GM23338 (cell line): ENCODE measurements at regions not wholly inside any gene's neighbourhood (a gene's known extent, or its start where the extent isn't known, plus 50 kb on each side); places are given as distances from the start of the nearest gene placed in this dataset.
A peak's percentile ranks its signal among the peaks of the same experiment; 100 is the strongest.

ENCODE experiments used
- ATAC-seq: fragments of 200-7000 bp; cut with Tn5 transposase; 3 replicates; pipeline ENCODE4 v1.9.1; 2020
- DNase-seq: peaks from one replicate; pipeline ENCODE4 v3.0.0-alpha.2; 2015; ENCODE audit warnings: low spot score
- H2AFZ ChIP-seq: fragments of 200-600 bp; sonication (generic); 2 replicates; pipeline ENCODE4 v1.8.0; 2016; ENCODE audit warnings: antibody characterized with exemption, mild to moderate bottlenecking, moderate library complexity
- H3F3A ChIP-seq: fragments of 200-600 bp; sonication (generic); replicated peaks from 2 replicates; pipeline ENCODE4 v1.8.0; 2017; ENCODE audit warnings: antibody characterized with exemption, mixed run types, low read depth
- H3K27ac ChIP-seq: fragments of 200-600 bp; sonication (generic); 2 replicates; pipeline ENCODE4 v1.6.1; 2016; ENCODE audit warnings: low read depth
- H3K27me3 ChIP-seq: fragments of 200-600 bp; sonication (generic); 2 replicates; pipeline ENCODE4 v1.8.0; 2016; ENCODE audit warnings: mild to moderate bottlenecking, mixed run types, moderate library complexity; ENCODE audit not compliant: insufficient read depth
- H3K36me3 ChIP-seq: fragments of 200-600 bp; sonication (generic); 2 replicates; pipeline ENCODE4 v1.8.0; 2016; ENCODE audit warnings: mild to moderate bottlenecking; ENCODE audit not compliant: insufficient read depth
- H3K4me1 ChIP-seq: fragments of 200-600 bp; sonication (generic); 2 replicates; pipeline ENCODE4 v1.8.0; 2016; ENCODE audit warnings: mild to moderate bottlenecking, moderate library complexity; ENCODE audit not compliant: insufficient read depth
- H3K4me2 ChIP-seq: fragments of 200-600 bp; sonication (generic); 2 replicates; pipeline ENCODE4 v1.7.1; 2017; ENCODE audit warnings: mixed run types
- H3K4me3 ChIP-seq: fragments of 200-600 bp; sonication (generic); 2 replicates; pipeline ENCODE4 v1.6.1; 2016; ENCODE audit warnings: mixed run types
- H3K79me2 ChIP-seq: fragments of 200-600 bp; sonication (generic); replicated peaks from 2 replicates; pipeline ENCODE4 v1.8.0; 2017; ENCODE audit warnings: mild to moderate bottlenecking; ENCODE audit not compliant: insufficient read depth
- H3K9me2 ChIP-seq: fragments of 200-600 bp; sonication (generic); 2 replicates; pipeline ENCODE4 v1.8.0; 2017; ENCODE audit not compliant: insufficient read depth
- H4K20me1 ChIP-seq: fragments of 200-600 bp; sonication (generic); replicated peaks from 2 replicates; pipeline ENCODE4 v1.8.0; 2017; ENCODE audit warnings: mild to moderate bottlenecking; ENCODE audit not compliant: insufficient read depth
- H3K27ac Mint-ChIP-seq: 2 replicates; pipeline ENCODE4 v1.8.0; 2020; ENCODE audit warnings: inconsistent platforms, mild to moderate bottlenecking, moderate library complexity, mixed read lengths
- H3K27me3 Mint-ChIP-seq: 3 replicates; pipeline ENCODE4 v1.8.0; 2022; ENCODE audit warnings: low read depth, mild to moderate bottlenecking, moderate library complexity, mixed read lengths, inconsistent platforms; ENCODE audit not compliant: insufficient read depth, poor library complexity
- H3K36me3 Mint-ChIP-seq: 3 replicates; pipeline ENCODE4 v1.8.0; 2021; ENCODE audit warnings: low read depth, mild to moderate bottlenecking, inconsistent platforms, moderate library complexity, mixed read lengths
- H3K4me1 Mint-ChIP-seq: 3 replicates; pipeline ENCODE4 v1.8.0; 2020; ENCODE audit warnings: mild to moderate bottlenecking, inconsistent platforms, mixed read lengths
- H3K4me3 Mint-ChIP-seq: 3 replicates; pipeline ENCODE4 v1.8.0; 2021; ENCODE audit warnings: moderate library complexity, mild to moderate bottlenecking, inconsistent platforms, mixed read lengths
- H3K9me3 Mint-ChIP-seq: 3 replicates; pipeline ENCODE4 v1.8.0; 2020; ENCODE audit warnings: moderate library complexity, mild to moderate bottlenecking, inconsistent platforms, mixed read lengths
- CREB1 ChIP-seq: fragments of 250-450 bp; sonication (Bioruptor Pico); IDR thresholded peaks from 2 replicates; pipeline ENCODE4 v1.5.0; 2020; ENCODE audit warnings: low read depth, mild to moderate bottlenecking, moderate library complexity
- EZH2 ChIP-seq: fragments of 200-600 bp; sonication (generic); IDR thresholded peaks from one replicate; pipeline ENCODE4 v1.8.0; 2017; ENCODE audit warnings: antibody characterized with exemption, mild to moderate bottlenecking, low read depth; ENCODE audit not compliant: unreplicated experiment
- EZH2phosphoT487 ChIP-seq: fragments of 200-600 bp; sonication (generic); IDR thresholded peaks from one replicate; pipeline ENCODE4 v1.8.1; 2018; ENCODE audit warnings: antibody characterized with exemption; ENCODE audit not compliant: unreplicated experiment
- NANOG ChIP-seq: IDR thresholded peaks from 2 replicates; pipeline ENCODE4 v1.6.1; 2016; ENCODE audit warnings: antibody characterized with exemption, borderline replicate concordance
- STAT1 ChIP-seq: IDR thresholded peaks from one replicate; pipeline ENCODE4 v1.6.1; 2016; ENCODE audit warnings: antibody characterized with exemption; ENCODE audit not compliant: unreplicated experiment
- ZNF114 ChIP-seq: fragments of 250-450 bp; sonication (Bioruptor Pico); IDR thresholded peaks from 2 replicates; pipeline ENCODE4 v1.5.0; 2020; ENCODE audit warnings: mild to moderate bottlenecking, moderate library complexity
- TF ChIP-seq, protein P1 (sequence below): IDR thresholded peaks from 2 replicates; pipeline ENCODE4 v1.6.1; 2016; ENCODE audit warnings: antibody characterized with exemption
- TF ChIP-seq, protein P2 (sequence below): IDR thresholded peaks from one replicate; pipeline ENCODE4 v1.6.1; 2018; ENCODE audit warnings: antibody characterized with exemption; ENCODE audit not compliant: unreplicated experiment

DNA sequence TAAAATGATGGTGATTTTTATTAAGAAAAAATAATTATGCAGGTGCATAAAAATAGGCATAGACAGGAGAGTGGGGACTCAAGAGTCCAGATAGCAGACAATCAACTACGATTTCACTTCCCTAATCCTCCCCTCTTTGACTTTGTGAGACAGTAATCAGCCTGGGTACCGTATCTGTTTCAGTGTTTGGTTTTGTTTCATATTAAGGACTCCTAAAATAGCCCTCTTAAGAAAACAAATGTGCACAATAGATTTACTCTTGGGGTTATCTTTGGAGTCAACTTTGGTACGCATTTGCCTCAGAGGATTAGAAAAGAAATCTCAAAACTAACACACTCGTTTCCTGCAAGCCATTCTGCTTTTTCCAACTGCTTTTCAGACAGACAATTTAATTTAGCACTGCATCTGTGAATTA, 96.3 kb downstream of the ZNF608 start:
- H3F3A ChIP-seq, result no peaks in the 10 kb centered on the region
- peak overlapping the region; percentile 86 for H3K27ac ChIP-seq
- no peak overlapping the region for H2AFZ ChIP-seq
- ATAC-seq, result no peak
- DNase-seq, result no peak
- no peaks in the 10 kb centered on the region for H3K27me3 ChIP-seq
- peaks cover 9% of the 10 kb centered on the region for H3K27me3 Mint-ChIP-seq
- no peak overlapping the region for H3K4me3 Mint-ChIP-seq
- peaks cover 35% of the 10 kb centered on the region for H3K4me1 ChIP-seq
- peaks cover 55% of the 10 kb centered on the region for H3K4me1 Mint-ChIP-seq
- H3K9me2 ChIP-seq, result no peaks in the 10 kb centered on the region
- TF ChIP-seq ZNF114 (CRISPR knock-in tag) (no peak), EZH2 (no peak), CREB1 (CRISPR knock-in tag) (no peak), EZH2phosphoT487 (no peak), NANOG (no peak), STAT1 (no peak)
- TF ChIP-seq, protein P1, sequence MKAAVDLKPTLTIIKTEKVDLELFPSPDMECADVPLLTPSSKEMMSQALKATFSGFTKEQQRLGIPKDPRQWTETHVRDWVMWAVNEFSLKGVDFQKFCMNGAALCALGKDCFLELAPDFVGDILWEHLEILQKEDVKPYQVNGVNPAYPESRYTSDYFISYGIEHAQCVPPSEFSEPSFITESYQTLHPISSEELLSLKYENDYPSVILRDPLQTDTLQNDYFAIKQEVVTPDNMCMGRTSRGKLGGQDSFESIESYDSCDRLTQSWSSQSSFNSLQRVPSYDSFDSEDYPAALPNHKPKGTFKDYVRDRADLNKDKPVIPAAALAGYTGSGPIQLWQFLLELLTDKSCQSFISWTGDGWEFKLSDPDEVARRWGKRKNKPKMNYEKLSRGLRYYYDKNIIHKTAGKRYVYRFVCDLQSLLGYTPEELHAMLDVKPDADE, result no peak
- no peak overlapping the region; the same call in 1 of the 2 replicates for H3K27ac Mint-ChIP-seq
- H3K4me3 ChIP-seq, result no peak overlapping the region
- no peaks in the 10 kb centered on the region for H3K9me3 Mint-ChIP-seq
- H3K79me2 ChIP-seq, result peaks cover 52% of the 10 kb centered on the region
- 0 out of 2 replicates have a peak overlapping the region, but pooled peaks have one; percentile 4 for H3K4me2 ChIP-seq
- H3K36me3 Mint-ChIP-seq, result peaks cover 41% of the 10 kb centered on the region
- 0 out of 2 replicates have a peak, but pooled peaks cover 3% of the 10 kb centered on the region for H3K36me3 ChIP-seq
- H4K20me1 ChIP-seq, result no peaks in the 10 kb centered on the region

DNA sequence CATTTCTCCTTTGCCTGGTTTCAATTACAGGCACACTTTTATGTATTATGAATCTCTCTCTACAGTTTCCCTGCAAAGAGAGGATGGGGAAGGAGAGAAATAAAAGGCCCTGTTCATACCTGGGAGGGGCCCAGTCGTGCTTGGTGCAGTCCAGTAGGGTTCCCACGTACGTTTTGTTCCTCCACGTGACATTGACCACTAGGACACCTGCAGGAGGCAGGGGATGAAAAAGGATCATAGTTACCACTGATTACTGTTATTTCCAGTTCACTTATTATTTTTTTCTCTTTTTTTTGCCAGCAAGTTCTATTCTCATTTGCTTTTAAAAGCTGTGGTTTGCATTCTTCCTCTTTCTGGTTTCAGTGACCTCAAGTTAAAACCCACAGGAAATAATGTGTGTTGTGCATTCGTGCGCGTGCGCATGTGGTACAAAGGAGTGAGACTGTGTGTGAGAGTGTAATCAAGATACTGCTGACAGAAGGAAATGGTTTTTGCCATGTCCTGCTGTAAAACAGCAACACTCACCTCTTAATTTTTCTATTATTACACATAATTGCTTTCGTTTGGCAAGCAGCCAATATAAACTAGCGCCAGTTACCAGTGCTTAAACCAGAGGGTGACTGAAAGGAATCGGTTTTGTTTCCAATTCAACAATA, 96.8 kb downstream of the ZNF608 start:
- Histone ChIP-seq H3K9me2 (no peaks in the 10 kb centered on the region), H3K79me2 (peaks cover 47% of the 10 kb centered on the region), H3K4me3 (no peak overlapping the region), H3F3A (no peaks in the 10 kb centered on the region), H3K4me1 (peaks cover 40% of the 10 kb centered on the region), H3K27me3 (no peaks in the 10 kb centered on the region), H4K20me1 (no peaks in the 10 kb centered on the region), H2AFZ (no peak overlapping the region), H3K36me3 (0 out of 2 replicates have a peak, but pooled peaks cover 3% of the 10 kb centered on the region), H3K27ac (no peak overlapping the region), H3K4me2 (0 out of 2 replicates have a peak overlapping the region, but pooled peaks have one; percentile 4)
- Mint-ChIP-seq H3K9me3 (no peaks in the 10 kb centered on the region), H3K4me1 (peaks cover 57% of the 10 kb centered on the region), H3K27me3 (peaks cover 9% of the 10 kb centered on the region), H3K4me3 (no peak overlapping the region; the same call in 2 of the 3 replicates), H3K27ac (no peak overlapping the region), H3K36me3 (peaks cover 41% of the 10 kb centered on the region)
- TF ChIP-seq, protein P2, sequence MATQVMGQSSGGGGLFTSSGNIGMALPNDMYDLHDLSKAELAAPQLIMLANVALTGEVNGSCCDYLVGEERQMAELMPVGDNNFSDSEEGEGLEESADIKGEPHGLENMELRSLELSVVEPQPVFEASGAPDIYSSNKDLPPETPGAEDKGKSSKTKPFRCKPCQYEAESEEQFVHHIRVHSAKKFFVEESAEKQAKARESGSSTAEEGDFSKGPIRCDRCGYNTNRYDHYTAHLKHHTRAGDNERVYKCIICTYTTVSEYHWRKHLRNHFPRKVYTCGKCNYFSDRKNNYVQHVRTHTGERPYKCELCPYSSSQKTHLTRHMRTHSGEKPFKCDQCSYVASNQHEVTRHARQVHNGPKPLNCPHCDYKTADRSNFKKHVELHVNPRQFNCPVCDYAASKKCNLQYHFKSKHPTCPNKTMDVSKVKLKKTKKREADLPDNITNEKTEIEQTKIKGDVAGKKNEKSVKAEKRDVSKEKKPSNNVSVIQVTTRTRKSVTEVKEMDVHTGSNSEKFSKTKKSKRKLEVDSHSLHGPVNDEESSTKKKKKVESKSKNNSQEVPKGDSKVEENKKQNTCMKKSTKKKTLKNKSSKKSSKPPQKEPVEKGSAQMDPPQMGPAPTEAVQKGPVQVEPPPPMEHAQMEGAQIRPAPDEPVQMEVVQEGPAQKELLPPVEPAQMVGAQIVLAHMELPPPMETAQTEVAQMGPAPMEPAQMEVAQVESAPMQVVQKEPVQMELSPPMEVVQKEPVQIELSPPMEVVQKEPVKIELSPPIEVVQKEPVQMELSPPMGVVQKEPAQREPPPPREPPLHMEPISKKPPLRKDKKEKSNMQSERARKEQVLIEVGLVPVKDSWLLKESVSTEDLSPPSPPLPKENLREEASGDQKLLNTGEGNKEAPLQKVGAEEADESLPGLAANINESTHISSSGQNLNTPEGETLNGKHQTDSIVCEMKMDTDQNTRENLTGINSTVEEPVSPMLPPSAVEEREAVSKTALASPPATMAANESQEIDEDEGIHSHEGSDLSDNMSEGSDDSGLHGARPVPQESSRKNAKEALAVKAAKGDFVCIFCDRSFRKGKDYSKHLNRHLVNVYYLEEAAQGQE, result no peak
- no peak for TF ChIP-seq EZH2phosphoT487
- no peak for TF ChIP-seq NANOG
- no peak for TF ChIP-seq ZNF114 (CRISPR knock-in tag)
- ATAC-seq, result no peak
- DNase-seq, result no peak
